ENCODE measurements at regions not wholly inside any gene's neighbourhood (a gene's known extent, or its start where the extent isn't known, plus 50 kb on each side); places are given as distances from the start of the nearest gene placed in this dataset.

GRCh38 chr11:133705074-133705648, 140.2 kb downstream of the SPATA19 start:
- no peak for DNase-seq (ENCODE audit: extremely low read depth in 1 of 4, low spot score in 3 of 4)
- BruUV-seq (replicated peaks) = no TSS peak
- WGBS (ENCODE audit: insufficient coverage, low coverage, missing lambda C conversion rate) = 0% methylated on average over 8 of the region's 8 CpGs
- Histone ChIP-seq H3K9ac (ENCODE audit: insufficient read depth in 1 of 2, low read depth in 2 of 2, low read length in 2 of 2) (no peak overlapping the region), H3K4me1 (replicated peaks in 1 of 2; ENCODE audit: control insufficient read depth in 2 of 2, insufficient read depth in 2 of 2, low read length in 2 of 2) (no peaks in the 10 kb centered on the region), H2AFZ (ENCODE audit: low read depth, low read length) (no peak overlapping the region), H3K9me3 (replicated peaks; ENCODE audit: control insufficient read depth, insufficient read depth, low read depth, low read length) (no peaks in the 10 kb centered on the region), H3K4me2 (ENCODE audit: insufficient read depth, low read length) (no peak overlapping the region), H3K27me3 (ENCODE audit: control insufficient read depth in 2 of 2, insufficient read depth in 2 of 2, low read length in 2 of 2) (no peaks in the 10 kb centered on the region), H3K4me3 (no peak overlapping the region), H3K79me2 (ENCODE audit: control insufficient read depth, insufficient read depth, low read length) (no peaks in the 10 kb centered on the region), H3K9me1 (ENCODE audit: control insufficient read depth, insufficient read depth, low read length) (no peaks in the 10 kb centered on the region), H3K27ac (ENCODE audit: extremely low read depth, low read depth, low read length) (no peak overlapping the region), H4K20me1 (replicated peaks; ENCODE audit: control insufficient read depth, insufficient read depth, low read length) (no peaks in the 10 kb centered on the region), H3K36me3 (ENCODE audit: control insufficient read depth, insufficient read depth, low read length) (no peaks in the 10 kb centered on the region)
- no peak for FAIRE-seq
- ChIA-PET POLR2A (no interaction called here), CTCF (ENCODE audit: low intra/inter-chr PET ratio) (no interaction called here)
- intact Hi-C loops (cut with micrococcal nuclease) = no loop called here
- in situ Hi-C loops (cut with MboI) = no loop called here
- ATAC-seq = no peak
- no peak for TF ChIP-seq EZH2 (IDR thresholded peaks at IDR 0.05; ENCODE audit: borderline replicate concordance, low read depth, low read length)
- no peak for TF ChIP-seq PCBP1 (IDR thresholded peaks at IDR 0.05; ENCODE audit: low read depth, low read length, poor library complexity, severe bottlenecking)
- no peak for TF ChIP-seq E2F6 (IDR thresholded peaks at IDR 0.05; ENCODE audit: borderline replicate concordance in 1 of 2, extremely low read depth in 1 of 2, insufficient read depth in 1 of 2, insufficient read length in 1 of 2, low read depth in 1 of 2, low read length in 1 of 2, poor library complexity in 1 of 2, severe bottlenecking in 1 of 2)
- TF ChIP-seq MGA (IDR thresholded peaks at IDR 0.05) = no peak
- TF ChIP-seq RFX7 (CRISPR knock-in tag; IDR thresholded peaks at IDR 0.05) = no peak
- TF ChIP-seq ZNF740 (CRISPR knock-in tag; IDR thresholded peaks at IDR 0.05) = no peak
- TF ChIP-seq ZNF740 (tag; IDR thresholded peaks at IDR 0.05) = no peak
